T-helper 2 cell (primary cell): ENCODE measurements at regions not wholly inside any gene's neighbourhood (a gene's known extent, or its start where the extent isn't known, plus 50 kb on each side); places are given as distances from the start of the nearest gene placed in this dataset.

Experiments used
- DNase-seq, 5 experiments: peaks; one replicate each; pipeline versions ENCODE4 v3.0.0 to v3.0.0-alpha.2; 2012 to 2022

GRCh38 chr3:177300842-177301241 is 103.6 kb upstream of the TBL1XR1 start:
- DNase-seq: no peak

- DNase-seq: no peak
These were observed 109.0 kb upstream of the TBL1XR1 start for GRCh38 chr3:177306252-177306651.

DNA sequence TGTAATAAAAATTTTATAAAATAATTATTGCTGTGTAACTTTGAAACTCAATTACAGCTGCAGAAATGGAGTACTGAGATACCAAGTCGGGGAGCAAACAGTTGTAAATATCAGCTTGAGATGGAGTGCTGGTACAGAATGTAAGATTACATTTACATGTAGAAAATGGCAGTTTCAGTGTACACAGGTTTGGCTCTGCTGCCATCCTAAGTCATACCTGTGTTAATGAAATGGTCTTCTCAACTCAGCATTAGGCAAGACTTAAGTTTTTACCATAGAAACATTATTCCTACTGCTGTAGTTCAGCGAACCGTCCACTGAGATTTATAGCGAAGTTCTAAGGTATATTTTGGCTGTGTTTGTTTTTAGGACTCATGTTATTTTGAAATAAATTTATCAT is 110.1 kb upstream of the TBL1XR1 start:
- DNase-seq: peak in 1 of 5 experiments; percentile 13

GRCh38 chr3:177307826-177308225 is 110.5 kb upstream of the TBL1XR1 start:
- DNase-seq: no peak

DNA sequence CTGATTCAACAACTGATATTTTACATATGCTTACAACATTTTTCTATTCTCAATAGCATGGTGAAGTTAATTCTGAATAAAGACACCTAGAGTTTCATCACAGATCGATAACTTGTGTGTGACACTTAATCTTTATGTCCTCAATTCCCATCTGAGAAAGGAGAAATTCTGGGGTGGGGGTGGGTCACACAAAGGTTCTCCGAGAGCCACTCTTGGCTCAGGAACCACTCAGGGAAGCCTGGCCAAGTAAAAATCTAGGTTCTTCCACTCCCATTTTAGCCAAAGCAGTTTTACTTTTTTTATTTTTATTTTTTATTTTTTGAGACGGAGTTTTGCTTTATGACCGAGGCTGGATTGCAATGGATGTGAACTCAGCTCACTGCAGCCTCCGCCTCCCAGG is 111.0 kb upstream of the TBL1XR1 start:
- DNase-seq: no peak

- no peak for DNase-seq
These were observed 111.6 kb upstream of the TBL1XR1 start for GRCh38 chr3:177308911-177309310.

GRCh38 chr3:177312491-177312890 is 115.2 kb upstream of the TBL1XR1 start:
- DNase-seq: no peak

DNA sequence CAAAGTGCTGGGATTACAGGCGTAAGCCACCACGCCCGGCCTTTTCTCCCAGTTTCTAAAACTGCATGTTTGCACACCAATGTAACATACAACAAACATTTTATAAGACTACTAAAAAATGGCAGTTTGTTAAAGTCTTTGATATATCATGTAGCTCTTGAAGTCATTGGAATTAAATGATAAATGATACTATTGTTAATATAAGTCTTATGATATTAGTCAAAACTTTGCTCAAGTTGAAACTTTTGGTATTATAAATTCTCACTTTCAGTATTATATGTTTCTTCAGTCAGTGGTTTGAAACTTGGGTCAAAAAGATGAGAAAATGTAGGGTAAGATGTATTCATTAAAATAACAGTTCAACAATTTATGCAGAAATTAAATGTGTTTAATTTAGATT is 117.6 kb upstream of the TBL1XR1 start:
- peak in 1 of 5 experiments; percentile 49 for DNase-seq

DNA sequence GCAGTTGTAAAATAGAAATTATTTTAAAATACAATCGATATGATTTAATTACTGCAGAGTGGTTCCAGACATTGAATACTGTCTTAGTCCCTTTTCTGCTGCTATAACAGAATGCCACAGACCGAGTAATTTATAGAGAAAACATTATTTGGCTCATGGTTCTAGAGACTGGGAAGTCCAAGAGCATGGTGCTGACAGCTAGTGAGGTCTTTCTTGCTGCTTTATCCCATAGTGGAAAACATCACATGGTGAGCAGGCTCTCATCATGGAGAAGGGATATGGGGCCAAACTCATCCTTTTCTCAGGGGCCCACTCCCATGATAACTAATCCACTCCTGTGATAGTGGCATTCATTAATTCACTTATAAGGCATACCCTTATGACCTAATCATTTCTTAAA is 120.0 kb upstream of the TBL1XR1 start:
- no peak for DNase-seq

DNA sequence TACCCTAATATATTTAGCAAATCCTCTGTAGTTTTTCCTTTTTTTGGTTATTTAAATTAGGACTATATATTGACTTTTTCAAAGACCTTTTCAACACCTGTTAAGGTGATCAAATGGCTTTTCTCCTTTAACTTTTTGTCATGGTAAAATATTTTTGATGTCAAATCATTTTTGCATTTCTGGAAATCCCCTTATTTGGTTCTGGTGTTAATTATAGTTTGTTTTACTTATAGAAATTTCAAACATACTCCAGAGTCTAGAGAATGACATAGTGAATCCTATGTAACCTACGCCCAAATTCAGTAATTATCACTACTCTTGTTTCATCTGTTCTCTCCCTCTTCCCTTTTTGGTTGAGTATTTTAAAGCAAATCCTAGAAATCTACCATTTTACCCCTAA is 121.3 kb upstream of the TBL1XR1 start:
- no peak for DNase-seq

DNA sequence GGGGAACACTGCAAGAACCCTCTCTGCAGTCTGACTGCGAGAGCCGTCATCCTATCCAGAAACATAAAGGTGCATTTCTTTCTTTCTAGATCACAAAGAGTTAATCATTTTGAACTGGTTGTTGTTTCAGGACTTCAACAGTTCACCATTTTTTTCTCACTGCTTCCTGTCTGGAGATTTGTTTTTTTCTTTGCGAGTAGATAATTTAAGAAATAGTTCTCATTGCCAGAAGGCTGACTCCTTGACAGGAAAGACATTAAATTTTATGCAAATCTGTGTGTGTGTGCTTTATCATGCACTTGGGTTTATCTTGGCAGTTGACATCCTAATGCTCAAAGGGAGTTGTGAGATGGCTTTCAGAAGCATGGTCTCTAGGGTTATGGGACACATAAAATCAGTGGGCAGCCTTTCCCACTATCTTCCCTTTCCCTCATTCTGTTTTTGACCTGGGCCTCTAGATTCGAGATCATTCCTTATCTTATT is 123.5 kb upstream of the TBL1XR1 start:
- DNase-seq: no peak

- no peak for DNase-seq
These were observed 124.5 kb upstream of the TBL1XR1 start for GRCh38 chr3:177321819-177322218.

- DNase-seq: no peak
These were observed 125.6 kb upstream of the TBL1XR1 start for GRCh38 chr3:177322881-177323280.

- DNase-seq: no peak
These were observed 132.6 kb upstream of the TBL1XR1 start for GRCh38 chr3:177329854-177330253.

GRCh38 chr3:177330779-177331178 is 133.5 kb upstream of the TBL1XR1 start:
- no peak for DNase-seq

GRCh38 chr3:177331203-177331835 is 134.0 kb upstream of the TBL1XR1 start:
- DNase-seq: no peak

DNA sequence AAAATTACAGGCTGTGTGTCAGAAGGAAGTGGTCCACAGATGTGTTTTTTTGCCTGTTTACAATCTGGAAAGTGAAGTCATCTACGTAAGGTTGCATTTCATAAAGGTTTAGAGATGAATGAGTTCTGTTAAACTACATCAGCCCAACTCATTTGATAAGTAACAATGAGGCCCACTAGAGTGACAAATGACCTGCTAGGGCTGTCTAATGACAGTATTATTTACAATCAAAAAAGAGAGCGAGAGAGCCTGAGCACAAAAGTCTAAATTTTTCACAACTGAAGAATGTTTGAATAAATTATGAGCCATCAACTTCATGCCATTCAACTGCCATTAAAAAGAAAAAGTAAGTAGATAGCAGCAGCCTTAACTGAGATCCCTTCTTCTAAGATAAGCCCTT is 135.7 kb upstream of the TBL1XR1 start:
- DNase-seq: no peak

GRCh38 chr3:177333533-177334520 is 136.5 kb upstream of the TBL1XR1 start:
- DNase-seq: no peak

GRCh38 chr3:177334803-177335202 is 137.5 kb upstream of the TBL1XR1 start:
- no peak for DNase-seq

- no peak for DNase-seq
These were observed 138.4 kb upstream of the TBL1XR1 start for GRCh38 chr3:177335728-177336127.

GRCh38 chr3:177336873-177337450 is 139.7 kb upstream of the TBL1XR1 start:
- DNase-seq: no peak

- DNase-seq: peak in 3 of 5 experiments; percentile 57 to 88 (median 60)
These were observed 140.5 kb upstream of the TBL1XR1 start for GRCh38 chr3:177337541-177338331.
